Large intestine (tissue), 3 donors: ENCODE measurements at regions not wholly inside any gene's neighbourhood (a gene's known extent, or its start where the extent isn't known, plus 50 kb on each side); places are given as distances from the start of the nearest gene placed in this dataset.

Source experiments
- DNase-seq, 2 donors: peaks; one replicate each; pipeline versions ENCODE4 v3.0.0 to v3.0.0-alpha.2; 2013
- H3K27ac ChIP-seq: one replicate; pipeline ENCODE4 v1.5.1; 2013; ENCODE audit warnings: low read length
- H3K27me3 ChIP-seq: 2 replicates; pipeline ENCODE4 v1.6.1; 2013; ENCODE audit warnings: low read length; ENCODE audit not compliant: control insufficient read depth, insufficient read depth
- H3K36me3 ChIP-seq: 2 replicates; pipeline ENCODE4 v1.6.1; 2013; ENCODE audit warnings: low read length; ENCODE audit not compliant: control insufficient read depth, insufficient read depth
- H3K4me1 ChIP-seq: one replicate; pipeline ENCODE4 v1.6.1; 2013; ENCODE audit warnings: low read length; ENCODE audit not compliant: control insufficient read depth, insufficient read depth
- H3K4me3 ChIP-seq: one replicate; pipeline ENCODE4 v1.5.1; 2013; ENCODE audit warnings: low read length
- H3K9me3 ChIP-seq: one replicate; pipeline ENCODE4 v1.6.1; 2013; ENCODE audit warnings: mild to moderate bottlenecking, low read depth, low read length, moderate library complexity; ENCODE audit not compliant: control insufficient read depth
- WGBS: methylation state at CpG from one replicate; pipeline ENCODE4 v1.1.5; 2013; ENCODE audit warnings: low lambda C conversion rate; ENCODE audit not compliant: insufficient coverage; 5-methylcytosine and 5-hydroxymethylcytosine counted together

- H3K9me3 ChIP-seq: peaks cover 4% of the 10 kb centered on the region
- H3K27me3 ChIP-seq: no peaks in the 10 kb centered on the region
- no peaks in the 10 kb centered on the region for H3K4me1 ChIP-seq
- no peak overlapping the region for H3K4me3 ChIP-seq
- no peaks in the 10 kb centered on the region for H3K36me3 ChIP-seq
- DNase-seq: no peak
- no peak overlapping the region for H3K27ac ChIP-seq
- no CpG with 5 or more reads among the region's 10 CpGs for WGBS
These were observed 151.2 kb downstream of the ERMARD start for GRCh38 chr6:169902604-169903003.

DNA sequence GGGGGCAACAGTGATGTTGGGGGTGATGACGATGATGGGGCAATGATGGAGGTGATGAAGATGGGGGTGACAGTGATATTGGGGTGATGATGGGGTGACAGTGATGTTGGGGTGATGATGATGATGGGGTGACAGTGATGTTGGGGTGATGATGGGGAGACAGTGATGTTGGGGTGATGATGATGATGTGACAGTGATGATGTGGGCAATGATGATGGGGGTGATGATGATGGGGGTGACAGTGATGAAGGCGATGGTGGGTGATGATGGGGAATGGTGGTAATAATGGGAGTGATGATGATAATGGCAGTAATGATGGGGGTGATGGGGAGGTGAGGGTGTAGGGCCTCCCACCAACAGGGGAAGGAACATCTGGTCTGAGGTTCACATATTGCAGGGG is 150.6 kb downstream of the ERMARD start:
- H3K9me3 ChIP-seq: peaks cover 4% of the 10 kb centered on the region
- no peak overlapping the region for H3K27ac ChIP-seq
- DNase-seq: no peak
- H3K36me3 ChIP-seq: no peaks in the 10 kb centered on the region
- 94% methylated on average over 2 of the region's 2 CpGs for WGBS
- no peaks in the 10 kb centered on the region for H3K4me1 ChIP-seq
- no peak overlapping the region for H3K4me3 ChIP-seq
- H3K27me3 ChIP-seq: no peaks in the 10 kb centered on the region

DNA sequence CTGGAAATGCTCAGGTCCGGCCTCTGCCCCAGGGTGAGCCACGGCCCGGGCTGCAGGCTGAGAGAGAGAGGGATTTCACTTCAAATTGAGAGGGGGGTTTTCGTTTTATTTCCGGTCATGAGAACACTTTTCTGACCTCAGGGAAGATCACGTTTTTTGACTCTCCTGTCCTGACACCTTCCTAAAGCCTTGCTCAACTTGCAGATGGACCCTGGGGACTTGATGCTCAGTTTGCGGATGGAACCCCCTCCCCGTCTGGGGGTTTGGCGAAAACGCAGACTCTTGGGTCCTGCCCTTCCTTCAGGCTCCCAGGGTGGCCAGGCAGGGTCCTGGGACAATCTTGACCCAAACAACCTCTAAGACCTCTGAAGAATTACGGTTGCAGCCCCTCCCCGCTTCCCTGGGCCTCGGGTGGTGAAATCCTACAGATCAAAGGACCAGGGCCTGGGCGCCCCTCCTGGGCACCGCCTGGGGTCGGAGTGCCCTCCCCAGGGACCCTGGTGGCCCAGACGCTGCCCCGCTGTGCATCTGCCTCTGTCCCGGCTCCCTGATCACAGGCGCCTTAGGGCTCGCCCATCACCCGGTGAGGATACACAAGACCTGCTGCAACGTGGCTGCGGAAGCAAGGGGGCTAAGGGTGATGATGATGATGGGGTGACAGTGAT is 148.2 kb downstream of the ERMARD start:
- Histone ChIP-seq H3K9me3 (peaks cover 4% of the 10 kb centered on the region), H3K27ac (no peak overlapping the region), H3K36me3 (no peaks in the 10 kb centered on the region), H3K27me3 (no peaks in the 10 kb centered on the region), H3K4me3 (no peak overlapping the region), H3K4me1 (no peaks in the 10 kb centered on the region)
- no CpG with 5 or more reads among the region's 24 CpGs for WGBS
- no peak for DNase-seq

DNA sequence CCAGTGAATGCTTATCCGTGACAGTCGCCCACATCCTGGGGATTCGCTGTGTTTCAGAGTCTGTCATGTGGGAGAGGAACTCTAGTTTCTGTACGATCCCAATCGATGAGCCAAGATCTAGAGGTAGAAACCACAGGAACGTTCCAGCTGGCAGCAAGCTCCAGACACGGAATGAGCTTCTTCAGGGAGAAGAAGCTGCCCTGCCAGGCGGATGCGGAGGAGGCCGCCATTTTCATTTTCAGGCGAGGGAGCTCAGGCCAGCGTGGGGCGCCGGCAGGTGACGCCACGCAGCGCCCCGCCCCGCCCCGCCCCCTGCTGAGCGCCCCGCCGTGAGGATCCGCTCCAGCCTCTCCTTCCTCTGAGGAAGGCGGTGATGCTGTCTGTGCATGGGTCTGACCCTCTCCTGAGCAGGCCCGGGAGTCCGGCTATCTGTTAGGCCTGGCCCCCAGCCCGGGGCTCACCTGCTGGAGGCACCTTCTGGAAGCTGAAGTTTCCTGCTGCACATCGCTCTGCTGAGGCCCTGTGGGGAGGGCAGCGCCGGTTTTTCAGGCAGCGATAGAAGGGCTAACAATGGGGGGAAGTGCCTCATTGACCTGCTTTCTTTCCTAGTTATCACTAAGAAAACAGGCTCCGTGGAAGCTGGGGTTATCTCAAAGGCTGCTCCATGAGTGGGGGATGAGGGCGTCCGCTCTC is 147.5 kb downstream of the ERMARD start:
- no peaks in the 10 kb centered on the region for H3K36me3 ChIP-seq
- H3K27me3 ChIP-seq: no peaks in the 10 kb centered on the region
- H3K9me3 ChIP-seq: peaks cover 4% of the 10 kb centered on the region
- H3K4me1 ChIP-seq: no peaks in the 10 kb centered on the region
- no peak for DNase-seq
- no CpG with 5 or more reads among the region's 35 CpGs for WGBS
- H3K4me3 ChIP-seq: no peak overlapping the region
- no peak overlapping the region for H3K27ac ChIP-seq

DNA sequence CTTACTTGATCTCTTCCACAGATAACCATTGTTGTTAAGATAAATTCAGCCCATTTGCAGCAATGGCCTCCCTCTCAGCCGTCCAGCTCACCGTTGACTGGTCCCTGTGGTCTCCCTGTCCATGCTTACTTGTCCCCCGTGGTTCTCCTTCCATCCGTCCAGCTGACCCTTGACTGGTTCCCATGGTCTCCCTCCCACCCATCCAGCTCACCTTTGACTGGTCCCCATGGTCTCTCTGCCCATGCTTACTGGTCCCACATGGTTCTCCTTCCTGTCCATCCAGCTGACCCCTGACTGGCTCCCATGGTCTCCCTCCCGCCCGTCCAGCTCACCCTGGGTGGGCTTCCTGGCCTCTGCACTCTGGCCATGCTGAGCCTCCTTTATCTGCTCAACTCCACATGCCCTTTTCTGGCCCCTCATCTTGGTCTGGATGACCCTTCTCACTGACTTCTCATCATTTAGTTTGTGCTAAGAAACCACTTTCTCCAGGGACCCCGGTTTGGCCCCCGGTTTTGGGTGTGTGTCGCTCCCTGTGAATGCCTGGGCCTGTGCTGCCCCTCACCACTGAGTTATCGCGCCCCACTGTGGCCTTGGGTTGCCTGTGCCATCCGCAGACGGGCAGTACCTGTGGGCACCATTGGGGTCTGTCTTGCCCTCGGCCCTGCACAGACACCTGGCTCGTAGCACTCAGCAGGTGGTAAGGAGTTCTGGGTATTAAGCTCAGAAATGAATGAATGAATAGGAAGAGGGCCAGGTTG is 146.4 kb downstream of the ERMARD start:
- H3K4me1 ChIP-seq: no peaks in the 10 kb centered on the region
- no peak overlapping the region for H3K4me3 ChIP-seq
- whole genome bisulfite sequencing: 80% methylated on average over 1 of the region's 15 CpGs
- H3K36me3 ChIP-seq: no peaks in the 10 kb centered on the region
- peaks cover 4% of the 10 kb centered on the region for H3K9me3 ChIP-seq
- DNase-seq: no peak
- no peak overlapping the region for H3K27ac ChIP-seq
- no peaks in the 10 kb centered on the region for H3K27me3 ChIP-seq

GRCh38 chr6:169896826-169897456 is 145.5 kb downstream of the ERMARD start:
- Histone ChIP-seq H3K9me3 (peaks cover 4% of the 10 kb centered on the region), H3K36me3 (no peaks in the 10 kb centered on the region), H3K4me3 (no peak overlapping the region), H3K4me1 (no peaks in the 10 kb centered on the region), H3K27me3 (no peaks in the 10 kb centered on the region), H3K27ac (no peak overlapping the region)
- no CpG with 5 or more reads among the region's 17 CpGs for WGBS
- no peak for DNase-seq

- no peaks in the 10 kb centered on the region for H3K4me1 ChIP-seq
- DNase-seq: no peak
- peaks cover 4% of the 10 kb centered on the region for H3K9me3 ChIP-seq
- no peak overlapping the region for H3K27ac ChIP-seq
- no peak overlapping the region for H3K4me3 ChIP-seq
- WGBS: no CpG with 5 or more reads among the region's 19 CpGs
- no peaks in the 10 kb centered on the region for H3K36me3 ChIP-seq
- no peaks in the 10 kb centered on the region for H3K27me3 ChIP-seq
These were observed 144.7 kb downstream of the ERMARD start for GRCh38 chr6:169895926-169896761.

GRCh38 chr6:169895000-169895759 is 143.8 kb downstream of the ERMARD start:
- H3K9me3 ChIP-seq: peaks cover 4% of the 10 kb centered on the region
- no peak overlapping the region for H3K4me3 ChIP-seq
- no peaks in the 10 kb centered on the region for H3K4me1 ChIP-seq
- no CpG with 5 or more reads among the region's 7 CpGs for WGBS
- no peaks in the 10 kb centered on the region for H3K36me3 ChIP-seq
- no peak overlapping the region for H3K27ac ChIP-seq
- H3K27me3 ChIP-seq: no peaks in the 10 kb centered on the region
- no peak for DNase-seq

DNA sequence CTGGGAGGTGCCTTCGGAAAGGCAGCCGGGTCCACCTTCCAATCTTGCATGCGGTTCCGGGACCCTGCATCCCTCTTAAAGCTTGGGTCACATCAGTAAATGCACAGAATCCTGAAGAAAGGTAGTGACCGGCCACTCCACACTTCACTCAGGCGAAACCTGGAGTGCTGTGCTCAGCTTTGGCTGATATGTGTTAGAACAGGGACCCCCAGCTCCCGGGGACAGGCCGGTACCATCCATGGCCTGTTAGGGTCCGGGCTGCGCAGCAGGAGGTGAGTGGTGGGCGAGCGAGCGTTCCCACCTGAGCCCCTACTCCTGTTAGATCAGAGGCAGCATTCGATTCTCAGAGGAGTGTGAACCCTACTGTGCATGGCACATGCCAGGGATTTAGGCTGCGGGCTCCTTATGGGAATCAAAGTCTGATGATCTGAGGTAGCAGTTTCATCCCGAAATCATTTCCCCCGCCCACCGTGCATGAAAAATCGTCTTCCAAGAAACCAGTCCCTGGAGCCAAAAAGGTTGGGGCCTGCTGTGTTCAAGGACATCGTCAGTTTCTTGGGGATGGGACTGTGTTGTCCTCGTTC is 143.0 kb downstream of the ERMARD start:
- no peaks in the 10 kb centered on the region for H3K36me3 ChIP-seq
- no peaks in the 10 kb centered on the region for H3K9me3 ChIP-seq
- DNase-seq: no peak
- no CpG with 5 or more reads among the region's 21 CpGs for WGBS
- H3K4me1 ChIP-seq: no peaks in the 10 kb centered on the region
- peaks cover 2% of the 10 kb centered on the region for H3K27me3 ChIP-seq
- no peak overlapping the region for H3K4me3 ChIP-seq
- H3K27ac ChIP-seq: no peak overlapping the region
